Stimulated activated CD4-positive, alpha-beta T cell treated with anti-CD3 and anti-CD28 coated beads, Interleukin-12 subunit alpha, Interleukin-12 subunit beta, amount 100 ng/mL, for 48 hours (primary cell): ENCODE measurements at regions not wholly inside any gene's neighbourhood (a gene's known extent, or its start where the extent isn't known, plus 50 kb on each side); places are given as distances from the start of the nearest gene placed in this dataset.

Experiments
- DNase-seq, 3 donors: peaks; one replicate each; pipeline ENCODE4 v3.0.0-alpha.2; 2020; ENCODE audit warnings: low read depth in 2 of 3, low spot score in 1 of 3

DNA sequence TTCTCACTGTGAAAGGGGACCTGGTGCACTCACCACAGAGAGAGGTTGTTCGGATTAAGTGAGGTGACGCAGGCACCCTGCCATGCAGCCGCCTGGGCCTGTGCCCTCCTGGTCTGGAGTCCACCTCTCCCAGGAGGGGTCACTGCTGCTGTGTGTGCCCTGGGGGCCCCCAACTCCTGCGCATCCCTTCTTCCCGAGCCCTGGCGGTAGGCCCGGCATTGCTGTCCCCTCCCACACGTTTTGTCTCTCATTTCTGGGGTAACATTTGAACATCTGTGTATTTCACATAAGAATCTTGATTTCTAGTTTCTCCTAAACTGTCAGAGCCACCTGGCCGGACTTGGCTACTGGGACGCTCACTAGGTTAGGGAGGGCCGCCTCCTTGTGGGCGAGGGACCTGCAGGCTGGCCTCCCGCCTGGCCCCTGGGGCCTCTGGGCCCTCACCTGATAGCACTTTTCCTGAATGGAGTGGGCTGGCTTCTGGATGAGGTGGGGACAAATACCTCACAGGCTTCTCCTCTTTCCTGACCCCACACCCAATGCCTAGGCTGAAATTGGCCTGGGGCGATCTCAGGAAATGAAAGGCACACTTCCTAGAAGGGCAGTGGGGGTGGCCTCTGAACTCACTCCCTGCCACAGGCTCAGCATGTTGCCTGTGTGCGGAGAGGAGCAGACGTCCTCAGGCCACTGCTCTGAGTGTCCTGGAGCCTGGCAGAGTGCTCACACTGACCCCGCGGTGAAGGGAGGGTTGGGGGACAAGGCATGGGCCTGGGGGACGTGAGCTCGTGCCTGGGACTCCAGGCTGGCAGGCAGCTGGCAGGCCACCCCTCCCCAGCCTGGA, 104.2 kb upstream of the PRR23E start:
- no peak for DNase-seq

DNA sequence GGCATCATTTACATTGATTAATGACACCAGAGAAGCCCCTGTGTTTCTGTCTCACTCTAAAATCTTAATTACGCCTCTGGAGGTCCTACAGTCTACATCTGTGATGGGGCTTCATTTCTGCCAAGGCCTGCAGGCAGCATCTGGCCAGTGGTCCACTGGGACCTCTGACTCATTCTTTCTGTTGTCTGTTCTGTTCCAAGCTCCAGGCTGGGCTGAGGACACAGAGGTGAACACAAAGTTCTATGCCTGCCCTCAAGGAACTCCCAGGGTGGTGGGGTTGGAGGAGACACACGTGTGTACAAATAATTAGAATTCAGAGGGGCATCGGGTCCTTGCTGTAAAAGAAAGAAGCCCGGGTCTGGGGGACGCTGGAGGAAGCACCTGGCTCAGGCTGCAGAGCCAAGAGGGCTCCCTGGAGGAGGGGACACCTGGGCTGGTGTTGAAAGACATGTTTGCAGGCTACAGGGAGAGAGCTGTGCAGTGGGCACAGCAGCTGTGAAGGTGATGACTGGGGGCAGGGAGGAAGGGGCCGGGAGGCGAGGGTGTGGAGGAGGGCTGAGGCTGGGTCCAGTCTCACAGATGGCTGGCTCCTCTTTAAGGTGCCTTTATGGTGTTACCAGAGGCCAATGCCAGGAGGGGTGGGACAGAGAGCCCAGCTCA, 103.3 kb upstream of the PRR23E start:
- DNase-seq = no peak

DNA sequence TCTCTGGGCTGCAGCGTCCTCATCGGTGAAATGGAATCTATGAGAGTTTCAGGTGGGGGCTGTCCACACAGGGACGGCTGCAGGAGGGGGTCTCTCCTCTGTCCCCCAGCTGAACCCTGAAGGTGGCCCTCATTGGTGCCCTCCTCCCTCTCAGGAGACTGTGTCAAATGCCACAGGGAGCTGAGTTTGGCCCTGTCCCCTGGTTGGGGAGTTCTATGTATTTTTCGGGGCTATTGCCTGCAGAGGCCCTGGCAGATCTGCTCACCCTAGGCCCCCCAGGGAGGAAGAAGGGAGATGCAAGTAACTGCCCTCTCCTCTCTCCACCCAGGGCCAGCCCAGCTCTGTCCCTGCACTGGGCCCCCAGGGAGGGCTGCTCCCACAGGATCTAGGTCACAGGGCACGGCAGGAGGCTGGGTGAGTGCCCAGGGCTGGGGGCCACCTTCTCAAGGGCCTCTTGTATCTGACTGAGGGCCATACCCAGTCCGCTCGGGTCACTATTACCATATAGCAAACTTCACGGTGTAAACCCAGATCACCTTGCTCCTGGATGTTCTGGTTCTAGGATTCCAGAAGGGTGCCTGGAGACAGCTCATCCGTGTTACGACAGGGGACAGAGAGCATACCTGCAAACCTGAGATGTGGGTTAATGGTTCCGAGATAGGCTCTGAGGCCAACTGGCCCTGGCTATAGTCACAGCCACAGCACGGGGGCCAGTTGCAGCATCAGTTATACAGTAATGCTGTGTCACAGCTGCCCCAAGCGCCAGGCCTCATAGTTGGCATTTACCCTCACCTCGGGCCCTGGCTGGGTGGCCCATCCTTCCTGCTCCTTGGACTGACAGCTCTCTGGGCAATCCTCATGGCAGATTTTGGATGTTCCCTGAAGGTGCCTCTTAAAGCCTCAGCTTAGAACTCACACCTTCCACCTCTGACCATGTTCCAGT, 102.4 kb upstream of the PRR23E start:
- DNase-seq = no peak

DNA sequence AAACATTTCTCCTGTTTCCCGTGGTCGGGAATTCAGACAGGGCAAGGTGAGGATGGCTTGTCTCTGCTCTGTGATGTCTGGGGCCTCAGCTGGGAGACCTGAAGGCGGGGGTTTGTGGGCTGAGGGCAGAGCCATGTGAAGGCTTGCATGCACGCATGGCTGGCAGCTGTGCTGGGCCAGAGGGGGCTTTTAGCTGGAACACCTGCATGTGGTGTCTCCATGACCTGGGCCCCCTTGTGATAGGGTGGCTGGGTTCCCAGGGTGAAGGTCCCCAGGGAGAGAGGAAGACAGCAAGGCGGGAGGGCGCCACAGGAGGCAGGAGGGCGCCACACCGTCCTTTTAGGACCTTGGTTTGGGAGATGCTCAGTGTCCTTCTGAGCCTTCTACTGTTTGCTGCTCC, 101.6 kb upstream of the PRR23E start:
- DNase-seq = no peak

DNA sequence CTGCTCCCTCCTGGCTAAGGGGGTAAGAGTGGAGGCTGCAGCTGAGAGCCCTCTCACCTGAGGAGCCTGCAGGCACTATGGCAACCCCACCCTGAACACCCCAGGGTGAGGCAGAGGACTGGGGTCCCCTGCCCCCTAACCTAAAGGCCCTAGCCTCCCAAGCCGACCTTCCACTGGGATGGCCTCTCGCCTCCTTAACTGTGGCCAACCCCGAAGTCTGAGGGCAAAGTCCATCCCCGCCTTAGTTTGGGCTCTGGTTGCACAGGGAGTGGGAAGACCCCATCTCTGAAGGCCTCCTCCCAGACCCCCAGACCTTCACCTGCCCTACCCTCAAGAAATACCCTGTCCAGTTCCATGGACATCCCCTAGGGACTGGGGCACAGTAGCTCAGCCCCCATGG, 100.6 kb upstream of the PRR23E start:
- no peak for DNase-seq

DNA sequence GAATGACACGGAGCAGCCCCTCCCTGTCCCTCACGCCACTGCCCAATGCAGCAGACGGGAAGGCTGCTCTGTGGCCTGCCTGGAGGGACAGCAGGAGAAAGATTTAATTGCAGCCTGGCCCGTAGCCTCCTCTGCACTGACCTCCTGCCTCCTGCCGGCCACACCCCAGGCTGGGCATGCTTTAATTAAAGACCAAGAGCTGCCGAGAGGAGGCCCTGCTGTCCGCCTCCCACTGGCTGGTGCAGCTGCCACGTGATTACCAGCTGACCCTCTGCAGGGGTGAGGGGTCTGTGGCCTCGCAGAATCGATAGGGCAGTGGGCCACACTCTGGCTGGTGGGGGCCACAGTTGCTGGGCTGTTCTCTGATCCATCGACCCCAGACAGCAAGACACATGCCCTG, 100.2 kb upstream of the PRR23E start:
- no peak for DNase-seq

DNA sequence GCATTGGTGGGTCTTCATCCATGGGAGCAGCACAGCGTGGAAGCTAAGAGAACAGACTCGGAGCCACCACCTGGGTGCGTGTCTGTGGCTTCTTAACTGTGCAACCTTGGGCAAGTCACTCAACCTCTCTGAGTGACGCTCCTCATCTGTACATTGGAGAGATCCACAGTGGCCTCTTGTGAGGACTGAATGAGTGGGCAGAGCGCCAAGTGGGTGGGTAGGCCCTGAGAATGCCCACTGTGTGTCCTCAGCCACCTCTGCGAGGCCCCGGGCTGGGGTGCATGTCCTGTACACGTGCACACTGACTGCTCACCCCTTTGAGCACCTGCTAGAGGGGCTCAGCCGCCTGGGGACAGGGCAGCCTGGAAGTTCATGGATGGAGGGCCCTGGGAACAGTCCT, 99.6 kb upstream of the PRR23E start:
- no peak for DNase-seq

DNA sequence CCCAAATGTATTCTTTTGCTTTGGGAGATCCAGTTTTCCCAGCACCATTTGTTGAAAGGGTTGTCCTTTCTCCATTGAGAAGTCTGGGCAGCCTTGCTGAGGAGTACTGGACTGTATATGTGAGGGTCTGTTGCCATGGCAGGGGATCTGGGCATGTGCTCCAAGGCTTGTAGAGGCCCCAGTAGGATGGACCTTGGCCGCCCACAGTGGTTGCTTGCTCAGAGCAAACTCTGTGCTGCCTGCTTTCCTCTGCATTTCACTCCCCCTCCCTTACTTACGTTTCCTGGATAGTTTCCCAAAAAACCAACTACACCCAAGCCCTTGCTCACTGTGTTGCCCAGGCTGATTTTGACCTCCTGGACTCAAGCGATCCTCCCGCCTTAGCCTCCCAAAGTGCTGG, 97.2 kb upstream of the PRR23E start:
- no peak for DNase-seq

DNA sequence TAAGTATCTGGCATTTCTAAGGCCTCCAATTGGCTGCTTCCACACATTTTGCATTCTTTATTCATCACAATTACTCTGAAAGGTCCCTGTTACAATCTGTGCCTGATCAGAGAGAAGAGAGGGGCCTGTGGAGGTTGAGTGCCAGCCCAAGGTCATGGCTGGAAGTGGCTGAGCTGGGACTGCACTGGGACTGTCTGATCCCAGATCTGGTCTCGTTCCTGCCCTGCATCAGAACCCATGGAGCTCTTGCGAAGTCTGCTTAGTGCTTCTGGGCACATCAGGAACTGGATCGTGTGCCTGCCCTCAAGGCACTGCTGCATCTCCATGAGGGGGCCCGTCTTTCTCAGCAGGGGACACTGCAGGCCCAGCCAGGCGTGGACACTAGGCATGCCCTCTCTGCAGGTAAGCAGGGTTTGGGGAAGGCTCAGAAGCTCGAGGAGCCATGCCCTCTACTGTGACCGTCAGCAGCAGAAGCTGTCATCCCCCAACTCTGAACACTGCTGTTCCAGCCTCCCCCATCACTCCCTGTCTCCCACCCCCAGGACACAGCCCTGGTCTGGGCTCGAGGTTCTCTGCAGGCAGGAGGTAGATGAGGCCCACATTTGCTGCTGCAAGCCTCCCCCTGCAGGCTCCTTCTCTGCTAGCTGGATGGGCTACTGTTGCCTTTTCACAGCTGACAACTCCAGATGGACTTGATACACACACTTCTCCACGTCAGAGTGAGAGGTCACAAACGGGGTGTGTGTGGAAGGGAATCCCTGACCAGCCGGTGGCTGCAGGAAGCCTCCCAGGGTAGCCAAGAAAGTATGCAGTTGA, 96.5 kb upstream of the PRR23E start:
- no peak for DNase-seq

DNA sequence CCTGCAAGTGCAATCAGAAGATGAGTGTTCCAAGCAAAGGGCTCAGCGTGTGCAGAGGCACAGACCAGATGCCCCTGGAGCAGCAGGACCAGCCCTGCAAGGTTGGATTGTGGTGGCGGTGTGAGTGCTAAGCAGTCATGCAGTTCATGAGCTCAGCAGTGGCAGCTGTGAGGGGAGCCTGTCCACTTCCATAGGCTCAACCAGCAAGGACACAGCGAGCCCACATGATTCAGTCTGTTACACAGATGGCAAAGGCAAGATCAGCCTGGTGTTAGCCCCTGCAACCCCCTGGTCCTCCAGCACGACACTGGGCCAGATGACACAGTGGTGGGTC, 95.9 kb upstream of the PRR23E start:
- DNase-seq = no peak

DNA sequence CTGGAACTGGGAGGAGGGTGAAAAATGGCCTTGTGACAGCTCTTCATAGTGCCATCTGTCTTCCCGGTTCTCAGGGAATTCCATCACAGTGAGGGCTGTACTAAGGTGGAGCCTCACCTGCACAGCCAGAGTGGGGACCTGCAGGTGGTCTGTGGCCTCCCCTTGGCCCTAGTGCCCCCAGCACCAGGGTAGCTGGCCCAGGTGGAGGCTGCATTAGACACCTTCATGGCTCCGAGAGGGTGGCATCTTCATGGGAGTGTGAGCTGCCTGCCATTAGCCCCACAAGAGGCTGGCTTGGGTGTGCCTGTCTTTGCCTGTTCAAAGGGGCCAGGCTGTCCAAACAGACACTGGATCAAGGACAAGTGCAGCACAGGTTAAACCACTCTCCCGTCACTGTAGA, 95.5 kb upstream of the PRR23E start:
- no peak for DNase-seq

DNA sequence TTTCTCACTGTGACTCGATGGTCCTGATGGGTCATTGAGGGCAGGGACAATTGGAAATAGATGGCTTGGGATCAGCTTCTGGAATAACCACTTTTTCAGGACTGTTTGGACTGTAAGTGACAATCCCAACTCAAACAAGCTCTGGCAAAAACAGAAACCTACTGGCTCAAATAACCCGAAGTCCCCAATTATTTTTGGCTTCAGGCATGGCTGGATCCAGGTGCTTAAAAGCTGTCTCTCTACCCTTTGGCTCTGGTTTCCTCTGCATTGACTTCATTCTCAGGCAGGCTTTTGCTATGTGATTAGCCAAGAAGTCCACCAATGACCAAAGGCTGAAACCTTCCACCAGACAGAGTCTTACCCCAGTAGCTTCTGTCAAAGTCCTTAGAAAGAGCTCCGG, 92.9 kb upstream of the PRR23E start:
- DNase-seq = no peak

DNA sequence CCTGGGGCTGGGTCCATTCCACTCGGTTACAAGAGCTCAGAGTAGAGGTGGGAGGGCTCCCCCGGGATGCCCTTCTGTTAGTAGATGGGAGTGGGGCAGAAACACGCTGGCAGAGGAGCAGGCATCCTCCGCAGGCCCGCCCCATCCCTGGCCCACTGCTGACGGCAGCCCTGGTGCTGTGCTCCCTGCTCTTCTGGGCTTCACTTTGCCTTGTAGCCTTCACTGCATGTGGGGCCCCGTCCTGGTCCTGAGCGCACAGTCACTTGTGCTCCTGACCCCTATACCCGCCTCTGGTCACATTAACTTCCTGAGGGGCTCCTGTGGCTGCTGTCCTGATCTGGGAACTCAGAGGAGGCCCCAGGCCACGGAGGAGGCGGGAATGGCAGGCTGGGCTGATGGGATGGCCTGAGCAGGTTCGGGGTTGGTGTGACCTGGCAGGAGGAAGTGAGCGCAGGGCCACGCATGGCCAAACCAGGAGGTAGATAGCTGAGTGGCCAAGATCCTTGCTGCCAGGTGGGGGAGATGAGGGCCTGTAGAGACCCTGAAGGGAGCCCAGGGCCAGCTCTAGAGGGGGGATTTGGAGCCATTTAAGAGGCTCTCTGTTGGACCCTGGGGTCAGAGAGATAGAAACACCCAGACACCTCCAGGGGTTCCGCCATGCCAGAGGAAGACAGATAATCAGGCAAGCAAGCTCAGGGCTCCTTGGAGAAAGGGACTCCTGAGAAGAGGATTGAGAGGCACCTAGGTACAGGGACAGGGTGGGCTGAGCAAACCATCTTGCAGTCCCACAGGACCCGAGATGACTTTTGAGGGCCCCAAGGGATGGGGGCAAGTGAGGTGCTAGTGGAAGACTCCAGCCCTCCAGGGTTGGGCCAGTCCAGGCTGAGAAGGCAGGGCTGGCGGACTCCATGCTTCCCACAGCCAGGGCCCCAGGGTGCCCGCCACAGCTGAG, 92.2 kb upstream of the PRR23E start:
- no peak for DNase-seq

DNA sequence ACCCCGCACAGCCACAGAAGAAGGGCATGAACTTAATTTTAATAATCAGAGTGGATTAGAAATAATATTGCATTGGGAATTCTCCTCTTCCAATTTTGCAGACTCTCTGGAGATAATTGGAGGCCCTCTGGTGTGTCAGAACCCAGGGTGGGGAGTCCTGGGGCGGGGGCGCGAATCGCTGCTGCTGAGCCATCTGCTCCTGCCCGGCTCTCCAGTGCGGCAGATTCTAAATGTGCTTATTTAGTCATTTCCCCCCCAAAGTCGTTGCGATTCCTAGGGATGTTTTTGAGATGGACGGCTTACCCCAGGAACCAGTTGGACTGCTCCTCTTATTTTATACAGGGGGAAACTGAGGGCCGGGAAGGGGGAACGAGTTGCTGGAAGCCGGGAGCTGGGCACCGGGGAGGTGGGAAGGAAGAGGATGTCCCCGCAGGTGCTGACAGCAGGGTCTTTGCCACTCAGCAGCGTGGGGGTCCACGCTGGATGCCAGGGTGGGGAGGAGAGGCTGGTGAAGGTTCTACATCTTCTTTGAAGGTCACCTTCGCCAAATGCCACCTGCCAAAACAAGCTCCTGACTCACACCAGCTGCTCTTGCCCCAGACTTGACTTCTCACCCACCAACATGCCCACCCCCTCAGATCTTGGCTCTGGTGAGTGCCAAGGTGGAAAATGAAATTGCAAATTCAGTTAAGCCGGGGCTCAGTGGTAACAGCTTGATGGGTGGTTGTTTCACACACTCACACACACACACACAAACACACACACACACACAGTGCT, 91.3 kb upstream of the PRR23E start:
- no peak for DNase-seq

DNA sequence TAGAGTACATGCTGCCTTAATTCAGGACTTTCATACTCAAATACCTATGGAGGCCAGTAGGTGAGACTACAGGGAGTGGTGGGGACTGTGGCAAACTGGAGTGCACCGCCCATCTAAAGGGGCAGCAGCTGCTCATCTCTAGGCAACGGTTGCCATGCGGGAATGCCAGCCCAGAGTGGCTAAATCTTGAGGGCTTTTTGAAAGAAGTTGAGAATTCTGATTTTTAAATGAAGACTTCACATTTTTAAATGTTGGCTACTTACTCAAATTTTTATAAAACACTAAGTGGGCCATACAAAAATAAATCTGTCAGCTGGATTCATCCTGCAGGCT, 90.8 kb upstream of the PRR23E start:
- DNase-seq = no peak

DNA sequence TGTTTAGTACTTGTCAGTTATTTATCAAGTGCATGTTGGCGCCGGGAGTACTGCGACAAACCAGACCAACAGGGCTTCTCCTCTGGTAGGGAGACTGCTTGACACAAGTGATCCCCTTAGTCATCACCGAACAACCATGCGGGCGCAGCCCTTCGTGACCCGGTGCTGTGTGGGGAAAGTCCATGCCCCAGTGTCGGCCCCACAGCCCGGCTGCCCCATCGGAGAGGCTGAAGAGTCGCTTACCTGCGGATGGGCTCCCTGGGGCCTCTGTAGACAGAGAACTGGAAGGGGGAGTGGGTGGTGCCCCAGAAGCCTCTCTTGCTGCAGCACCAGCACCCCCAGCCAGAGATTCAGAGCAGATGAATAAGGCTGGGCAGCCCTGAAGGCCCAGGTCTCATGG, 90.3 kb upstream of the PRR23E start:
- DNase-seq = no peak

DNA sequence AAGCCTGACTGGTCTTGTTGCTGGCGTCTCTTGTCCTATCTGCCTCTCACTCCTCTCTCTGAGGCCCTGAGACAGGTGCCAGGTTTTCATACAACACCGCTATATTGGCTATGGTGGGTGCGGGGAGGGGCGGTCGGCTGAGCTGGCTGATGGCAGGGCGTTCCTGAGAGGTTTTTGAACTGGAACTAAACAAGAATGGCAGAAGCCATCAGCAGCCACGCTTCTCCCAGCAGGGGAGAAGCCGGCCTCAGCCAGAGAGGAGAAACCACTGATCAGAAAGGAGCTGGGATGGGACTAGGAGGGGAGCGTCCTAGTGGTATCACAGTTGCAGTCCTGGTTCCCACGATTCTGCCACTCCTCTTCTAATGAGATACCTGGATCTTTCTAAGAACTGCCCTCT, 89.9 kb upstream of the PRR23E start:
- DNase-seq = no peak

DNA sequence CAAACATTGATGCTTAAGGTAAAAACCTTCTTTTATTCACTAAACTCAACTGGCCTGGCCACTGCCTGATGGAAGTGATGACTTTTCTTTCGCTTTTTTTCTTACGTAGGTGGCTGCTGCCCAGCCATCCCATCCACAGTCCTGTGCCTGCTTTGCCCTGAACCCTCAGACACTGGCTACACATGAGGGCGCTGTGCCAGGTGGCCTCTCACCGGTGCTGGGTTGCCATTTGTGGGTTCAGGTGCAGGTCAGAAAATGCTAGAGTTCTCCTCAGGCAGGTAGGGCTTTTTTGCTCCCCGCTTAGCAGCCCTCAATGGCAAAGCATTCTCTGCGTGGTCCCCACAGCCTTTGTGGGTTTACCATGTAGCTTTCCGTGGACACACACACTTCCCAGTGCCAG, 88.3 kb upstream of the PRR23E start:
- no peak for DNase-seq

DNA sequence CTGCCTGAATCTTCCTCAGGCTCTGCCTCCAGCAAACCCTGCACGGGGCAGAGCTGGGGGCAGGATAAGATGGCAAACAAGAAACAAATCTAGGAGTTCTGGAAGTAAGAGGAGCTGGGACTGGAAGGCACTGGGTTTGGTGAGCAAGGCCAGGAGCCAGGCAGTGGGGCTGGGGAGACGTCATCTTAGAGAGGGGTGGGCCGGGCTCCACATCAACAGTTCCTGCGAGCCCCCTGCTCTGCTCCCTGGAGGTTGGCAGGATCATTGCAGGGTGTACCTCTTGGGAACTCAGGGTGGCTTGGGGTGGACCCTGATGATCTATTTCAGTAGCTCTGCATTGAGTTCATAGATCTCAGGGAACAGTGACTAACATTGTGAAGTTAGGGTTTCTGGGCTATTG, 87.3 kb upstream of the PRR23E start:
- no peak for DNase-seq
